NCI-H146 treated with DMSO at 0.1 percent for 48 hours (cell line): ENCODE measurements at regions not wholly inside any gene's neighbourhood (a gene's known extent, or its start where the extent isn't known, plus 50 kb on each side); places are given as distances from the start of the nearest gene placed in this dataset.
"Not testable (repeated sequence)": the region's sequence is repeated elsewhere in the genome, so short reads cannot be mapped to it uniquely, and the experiment has no call there.

Experiments used
- DNase-seq: peaks from one replicate; lab custom pipeline; 2025; ENCODE audit not compliant: unreplicated experiment; lab: John Stamatoyannopoulos, UW

DNA sequence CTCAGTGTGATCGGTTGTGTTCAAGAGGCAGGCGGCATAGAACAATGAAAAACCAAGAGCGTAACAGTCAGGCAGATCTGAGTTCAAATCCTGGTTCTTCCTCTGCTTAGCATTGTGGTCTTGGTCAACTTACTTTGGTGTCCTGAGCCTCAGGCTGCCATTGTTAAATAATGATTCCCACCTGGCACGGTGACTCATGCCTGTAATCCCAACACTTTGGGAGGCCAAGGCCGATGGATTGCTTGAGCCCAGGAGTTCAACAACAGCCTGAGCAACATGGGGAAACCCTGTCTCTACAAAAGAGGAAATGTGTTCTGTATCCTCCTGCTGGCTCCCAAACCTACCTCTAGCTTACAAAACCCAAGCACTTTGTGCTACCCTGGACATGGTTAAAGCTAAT, 129.0 kb upstream of the STX18 start:
- DNase-seq = no peak

DNA sequence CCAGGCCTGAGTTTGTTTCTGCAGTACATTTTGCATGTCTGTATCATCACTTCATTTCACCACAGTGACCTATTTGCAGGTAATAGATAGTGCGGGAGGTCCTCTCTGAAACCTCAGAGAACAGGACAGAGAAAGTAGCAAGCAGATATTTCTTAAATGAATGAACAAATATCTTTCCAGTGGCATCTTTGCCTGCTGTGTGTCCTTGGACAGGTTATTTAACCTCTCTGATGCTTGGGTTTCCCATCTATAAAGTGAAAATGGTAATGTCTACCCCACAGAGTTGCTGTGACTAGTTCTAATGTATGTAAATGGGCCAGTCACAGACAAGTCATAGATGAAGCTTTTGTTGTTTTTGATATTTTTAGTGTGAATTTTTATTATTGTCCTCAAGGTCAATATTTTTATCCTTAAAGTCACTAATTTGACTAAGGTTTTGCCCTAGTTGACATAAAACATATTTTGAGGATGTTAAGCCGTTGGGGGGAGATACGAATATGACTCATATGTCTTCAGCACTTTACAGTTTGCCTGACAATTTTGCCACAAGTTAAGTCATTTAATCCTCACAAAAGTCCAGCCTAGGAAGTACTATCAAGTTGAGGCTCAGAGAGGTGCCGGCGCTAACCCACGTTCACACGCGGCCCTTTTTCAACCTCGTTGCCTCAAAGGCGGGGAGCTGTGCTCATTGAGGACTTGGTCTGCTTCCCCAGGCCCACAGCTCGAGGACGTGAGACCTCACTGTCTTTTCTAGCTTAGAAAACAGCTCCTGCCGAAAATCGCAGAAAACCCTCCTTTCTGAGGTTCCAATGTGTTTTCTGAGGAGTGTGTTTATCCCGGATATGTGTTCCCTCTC, 126.7 kb upstream of the STX18 start:
- DNase-seq = no peak

DNA sequence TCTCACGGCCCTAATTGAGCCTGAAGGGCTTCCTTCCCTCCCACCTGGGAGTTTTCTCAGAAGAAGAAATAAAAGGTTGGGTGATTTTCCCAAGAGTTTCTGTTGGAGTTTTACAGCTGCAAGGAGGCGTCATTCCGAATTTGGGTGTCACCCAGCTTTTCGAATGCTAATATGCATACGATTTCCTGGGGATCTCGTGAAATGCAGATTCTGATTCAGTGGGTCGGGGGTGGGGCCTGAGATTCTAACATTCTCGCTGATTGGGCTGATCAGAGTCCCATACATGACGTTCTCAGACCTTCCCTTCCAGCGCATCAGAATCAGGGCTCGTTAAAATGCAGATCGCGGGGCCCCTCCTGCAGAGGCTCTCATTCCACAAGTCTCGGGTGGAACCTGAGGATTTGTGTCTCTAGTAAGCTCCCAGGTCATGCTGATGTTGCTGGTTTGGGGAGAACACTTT, 125.8 kb upstream of the STX18 start:
- DNase-seq = no peak

DNA sequence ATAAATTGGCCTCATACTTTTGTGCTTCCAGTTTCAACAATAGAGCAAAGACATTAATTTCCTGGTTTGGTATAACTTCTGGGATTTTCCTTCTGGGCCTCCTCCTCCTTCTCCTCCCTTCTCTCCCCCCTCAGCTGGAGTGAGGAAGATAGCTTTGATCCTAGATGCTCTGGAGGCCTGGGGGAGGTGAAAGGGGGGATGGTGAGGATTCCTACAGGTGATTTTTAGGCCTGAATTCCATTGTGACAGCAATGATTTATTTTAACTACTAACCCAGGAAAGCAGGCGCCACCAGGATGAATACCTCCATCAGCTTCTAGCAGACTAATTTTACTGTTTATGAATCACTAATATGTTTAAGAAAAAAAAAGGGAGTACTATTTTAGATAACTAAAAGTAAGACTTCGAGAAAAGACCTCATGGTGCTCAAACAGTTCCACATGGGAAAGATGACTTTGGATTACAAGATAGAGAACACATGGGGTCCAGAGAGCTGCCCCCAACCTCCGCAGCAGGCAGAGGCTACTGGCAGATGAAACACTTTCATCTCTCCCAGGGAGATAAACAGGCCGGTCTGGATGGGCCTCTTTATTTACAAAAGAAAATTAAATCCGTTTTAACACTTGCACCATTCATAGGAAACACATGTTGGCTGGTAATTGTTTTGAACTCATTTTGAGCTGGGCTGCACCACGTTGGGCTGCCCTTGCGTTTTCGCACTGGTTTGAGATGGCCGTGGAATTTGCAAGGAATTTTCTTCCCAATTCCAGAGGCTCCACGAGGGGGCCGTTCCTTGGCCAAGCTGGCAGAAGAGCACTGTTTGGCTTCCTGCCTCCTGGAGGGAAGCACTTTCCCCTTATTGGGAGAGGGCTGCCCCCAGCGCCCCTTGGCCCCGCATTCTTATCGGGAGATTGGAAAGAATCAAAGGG, 125.1 kb upstream of the STX18 start:
- no peak for DNase-seq

DNA sequence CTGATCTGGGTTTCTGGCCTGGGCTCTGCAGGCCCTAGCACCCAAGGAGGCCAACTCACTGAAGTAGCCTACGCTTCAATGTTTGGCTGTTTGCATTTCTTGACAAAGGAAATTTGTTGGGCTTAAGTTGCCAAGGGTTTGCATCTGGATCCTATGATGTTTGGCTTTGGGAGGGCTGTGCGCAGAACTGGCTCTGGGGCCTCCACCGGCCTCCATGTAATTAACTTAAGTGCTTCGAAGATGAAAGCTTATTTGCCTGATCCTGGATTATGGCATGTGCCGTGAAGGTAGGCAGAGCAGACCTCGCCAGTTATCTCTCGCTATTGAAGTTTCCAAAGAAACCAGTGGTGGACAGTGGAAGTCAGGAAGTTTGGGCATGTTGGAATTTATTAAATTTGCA, 124.3 kb upstream of the STX18 start:
- no peak for DNase-seq

DNA sequence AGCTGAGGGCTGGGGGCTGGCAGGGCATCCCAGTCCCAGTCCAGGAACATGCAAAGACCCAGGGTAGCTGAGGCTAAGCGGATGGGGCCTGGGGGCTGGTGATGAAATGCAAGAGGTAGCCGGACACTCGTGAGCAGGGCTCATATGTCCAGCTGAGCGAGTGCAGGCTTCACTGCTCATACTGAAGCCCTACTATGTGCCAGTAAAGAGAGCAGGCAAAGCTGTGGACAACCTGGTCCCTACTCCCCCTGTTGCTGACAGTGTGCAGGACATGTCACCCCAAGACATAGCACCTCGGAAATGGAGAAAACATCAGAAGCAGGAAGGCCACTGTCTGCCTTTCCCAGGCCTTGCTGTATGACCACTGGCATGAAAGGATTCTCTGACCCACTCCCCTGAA, 122.4 kb upstream of the STX18 start:
- no peak for DNase-seq

DNA sequence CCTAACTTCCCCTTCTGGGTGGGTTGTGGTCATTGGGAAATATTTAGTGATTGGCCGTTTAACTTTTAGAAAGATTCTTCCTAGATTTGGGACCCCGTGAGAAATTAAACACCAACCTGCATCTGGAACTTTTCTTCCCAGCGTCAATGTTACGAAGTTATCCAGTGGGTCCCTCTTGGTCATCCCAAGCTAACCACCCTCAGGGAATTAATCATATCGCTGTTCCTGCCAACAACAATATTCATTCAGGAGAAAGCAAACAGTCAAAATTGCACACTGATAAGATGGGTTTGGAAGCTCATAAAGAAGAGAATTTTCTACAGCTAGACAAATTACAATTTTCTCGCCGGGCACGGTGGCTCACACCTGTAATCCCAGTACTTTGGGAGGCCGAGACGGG, 121.2 kb upstream of the STX18 start:
- no peak for DNase-seq

DNA sequence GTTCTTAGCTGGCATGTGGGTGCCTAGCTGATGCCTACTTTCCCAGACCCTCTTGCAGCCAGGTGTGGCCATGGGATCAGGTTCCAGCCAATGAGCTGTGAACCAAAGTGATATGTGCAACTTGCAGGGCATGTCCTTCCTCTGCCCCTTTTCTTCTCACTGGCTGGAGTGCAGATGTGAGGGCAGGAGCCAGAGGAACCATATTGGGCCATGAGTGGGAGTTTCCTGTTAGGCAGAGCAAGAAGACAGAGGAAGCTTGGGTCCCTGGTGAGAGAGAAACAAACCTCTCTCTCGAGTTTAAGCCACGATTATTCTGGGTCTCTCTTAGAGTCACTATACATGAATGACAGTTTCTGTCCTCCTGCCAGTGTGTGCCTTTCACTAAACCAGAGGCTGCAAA, 120.4 kb upstream of the STX18 start:
- DNase-seq = no peak

DNA sequence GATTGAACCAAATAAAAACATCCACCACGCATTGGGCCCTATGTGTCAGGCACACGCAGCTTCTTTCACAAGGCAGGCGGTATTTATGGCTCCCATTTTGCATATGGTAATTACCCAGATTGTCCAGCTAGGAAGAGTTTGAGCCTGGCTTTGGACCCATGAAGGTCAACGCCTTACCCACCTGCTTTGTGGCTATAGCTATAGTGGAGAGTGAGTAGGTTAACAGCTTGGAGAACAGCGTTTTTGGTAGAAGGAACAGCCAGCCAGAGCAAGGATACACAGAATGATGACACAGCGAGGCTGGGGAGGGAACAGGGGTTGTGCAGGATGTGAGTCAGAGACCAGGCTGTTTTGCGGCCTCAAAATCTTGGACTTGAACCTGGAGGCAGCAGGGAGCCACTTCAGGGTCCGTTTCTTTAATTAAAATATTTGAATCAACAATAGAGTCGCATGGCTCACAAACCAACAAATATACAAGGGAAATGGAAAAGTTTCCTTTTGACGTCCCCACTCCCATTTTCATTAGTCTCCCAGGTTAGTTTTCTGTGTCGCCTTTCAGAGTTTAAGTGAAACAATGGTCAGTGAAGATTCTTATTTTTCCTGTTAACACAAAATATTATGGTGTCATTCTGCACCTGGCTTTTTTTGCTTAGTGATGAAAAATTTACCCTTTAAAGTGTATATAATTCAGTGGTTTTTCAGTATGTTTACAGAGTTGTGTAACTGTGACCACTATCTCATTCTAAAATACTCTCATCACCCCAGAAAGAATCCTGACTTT, 118.2 kb upstream of the STX18 start:
- no peak for DNase-seq

DNA sequence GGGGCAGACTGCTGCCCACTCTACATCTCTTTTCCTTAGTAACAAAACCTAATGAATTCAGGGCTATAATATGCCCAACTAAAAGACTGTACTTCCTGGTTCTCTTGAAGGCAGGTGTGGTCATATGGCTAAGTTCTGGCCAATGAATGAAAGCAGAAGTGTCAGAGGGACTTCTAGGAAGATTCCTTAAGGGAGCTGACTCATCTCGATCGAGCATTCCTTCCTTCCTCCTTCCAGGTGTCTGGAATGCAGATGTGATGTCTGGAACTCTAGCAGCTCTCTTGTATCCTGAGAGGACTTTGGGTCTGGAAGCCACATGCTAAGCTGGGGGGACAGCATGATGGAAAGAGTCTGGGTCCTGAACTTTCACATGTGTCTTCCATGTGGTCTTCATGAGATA, 116.2 kb upstream of the STX18 start:
- DNase-seq = no peak

DNA sequence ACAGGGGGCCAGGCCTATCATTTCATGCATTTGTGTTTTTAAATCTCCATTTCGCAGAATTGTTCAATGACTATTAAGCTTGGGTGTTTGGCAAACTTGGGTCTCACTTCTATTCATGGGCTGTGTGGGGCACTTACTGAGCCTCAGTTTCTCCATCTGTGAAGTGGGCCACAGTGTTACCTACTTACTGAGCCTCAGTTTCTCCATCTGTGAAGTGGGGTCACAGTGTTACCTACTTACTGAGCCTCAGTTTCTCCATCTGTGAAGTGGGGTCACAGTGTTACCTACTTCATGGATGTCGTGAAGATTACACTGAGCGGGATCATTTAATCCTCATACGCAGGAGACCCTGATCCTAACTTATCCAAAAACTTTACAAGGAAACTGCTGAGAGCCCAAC, 115.1 kb upstream of the STX18 start:
- DNase-seq = no peak

DNA sequence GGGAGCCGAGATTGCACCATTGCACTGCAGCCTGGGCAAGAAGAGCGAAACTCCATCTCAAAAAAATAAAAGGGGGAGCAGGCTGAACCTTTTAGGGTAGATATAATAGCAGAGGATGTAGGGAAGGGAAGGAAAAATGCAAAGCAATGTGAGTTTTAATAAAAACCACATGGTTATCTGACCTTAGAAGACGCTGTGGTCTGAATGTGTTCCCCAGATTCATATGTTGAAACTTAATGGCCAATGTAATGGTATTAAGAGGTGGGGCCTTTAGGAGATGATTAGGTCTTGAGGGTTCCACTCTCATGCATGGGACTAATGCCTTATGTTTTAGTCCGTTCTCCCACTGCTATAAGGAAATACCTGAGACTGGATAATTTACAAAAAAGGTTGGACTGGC, 114.1 kb upstream of the STX18 start:
- DNase-seq = no peak

DNA sequence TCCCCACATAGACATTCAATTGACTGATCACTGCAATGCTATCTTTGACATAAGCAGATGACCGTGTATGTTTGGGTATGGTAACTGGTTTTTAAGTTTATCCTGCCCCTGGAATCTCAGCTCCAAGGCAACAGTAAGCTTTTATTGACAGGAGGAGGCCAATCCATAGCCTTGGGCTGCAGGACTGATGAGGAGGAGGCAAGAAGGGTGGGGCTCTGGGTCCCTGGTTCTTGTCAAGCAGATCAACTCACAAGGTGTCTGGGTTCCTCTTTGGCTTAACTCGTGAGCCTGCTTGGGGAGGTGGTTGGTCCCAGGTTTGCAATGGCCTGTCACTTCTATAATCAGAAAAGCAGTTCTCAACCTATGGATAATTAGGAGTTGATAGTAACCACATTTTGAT, 113.2 kb upstream of the STX18 start:
- no peak for DNase-seq

DNA sequence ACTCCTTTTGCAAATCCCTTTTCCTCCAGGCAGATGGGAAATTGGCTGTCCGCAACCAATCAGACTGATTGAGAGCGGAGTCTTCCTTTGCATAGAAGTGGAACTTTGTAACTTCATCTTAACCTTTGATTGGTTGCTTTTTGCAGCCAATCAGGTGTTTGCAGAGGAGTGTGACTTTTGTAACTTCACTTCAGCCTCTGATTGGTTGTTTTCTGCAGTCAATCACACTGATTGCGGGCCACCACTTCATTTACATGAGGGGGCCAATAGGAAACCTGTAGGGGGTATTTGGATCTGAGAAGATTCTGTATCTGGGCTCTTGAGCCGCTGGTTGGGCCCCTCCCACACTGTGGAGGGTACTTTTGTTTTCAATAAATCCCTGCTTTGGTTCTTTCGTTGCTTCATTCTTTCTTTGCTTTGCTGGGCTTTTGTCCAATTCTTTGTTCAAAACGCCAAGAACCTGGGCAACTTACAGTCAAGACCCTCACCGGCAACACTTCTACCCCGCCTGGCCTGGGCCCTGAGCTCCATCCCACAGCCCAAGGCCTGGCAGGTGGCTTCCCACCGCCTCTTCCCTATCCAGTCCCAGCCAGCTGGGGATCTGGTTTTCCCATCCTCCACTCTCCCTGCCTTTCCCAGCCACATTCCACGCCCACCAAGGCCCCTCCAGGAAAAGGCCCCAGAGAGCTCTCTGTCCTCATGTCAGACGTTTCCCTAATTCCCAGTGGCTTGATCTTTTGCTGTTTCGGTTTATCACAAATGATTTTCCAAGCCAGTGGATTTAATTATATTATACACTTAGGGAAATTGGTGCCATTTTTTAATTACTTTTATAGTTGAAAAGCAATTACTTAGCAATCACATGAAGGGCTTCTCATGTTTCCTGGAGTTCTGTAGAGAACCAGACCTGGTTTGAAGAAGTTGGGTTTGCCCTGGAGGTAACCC, 110.2 kb upstream of the STX18 start:
- no peak for DNase-seq

DNA sequence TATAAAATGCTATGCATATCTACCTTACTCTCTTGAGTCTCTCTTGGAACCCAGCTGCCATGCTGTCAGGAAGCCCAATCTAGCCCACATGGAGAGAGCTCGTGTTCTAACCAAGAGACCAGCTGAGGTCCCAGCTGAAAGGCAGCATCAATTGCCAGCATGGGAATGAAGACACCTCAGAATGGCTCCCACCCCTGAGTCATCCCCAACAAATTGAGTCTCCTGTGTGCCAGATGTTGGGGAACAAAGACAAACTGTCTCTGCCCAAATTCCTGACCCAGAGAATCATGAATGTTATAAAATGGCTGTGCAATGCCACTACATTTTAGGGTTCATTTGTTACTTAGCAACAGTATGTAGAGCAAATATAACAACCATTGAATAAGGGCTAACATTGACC, 105.2 kb upstream of the STX18 start:
- DNase-seq = no peak

DNA sequence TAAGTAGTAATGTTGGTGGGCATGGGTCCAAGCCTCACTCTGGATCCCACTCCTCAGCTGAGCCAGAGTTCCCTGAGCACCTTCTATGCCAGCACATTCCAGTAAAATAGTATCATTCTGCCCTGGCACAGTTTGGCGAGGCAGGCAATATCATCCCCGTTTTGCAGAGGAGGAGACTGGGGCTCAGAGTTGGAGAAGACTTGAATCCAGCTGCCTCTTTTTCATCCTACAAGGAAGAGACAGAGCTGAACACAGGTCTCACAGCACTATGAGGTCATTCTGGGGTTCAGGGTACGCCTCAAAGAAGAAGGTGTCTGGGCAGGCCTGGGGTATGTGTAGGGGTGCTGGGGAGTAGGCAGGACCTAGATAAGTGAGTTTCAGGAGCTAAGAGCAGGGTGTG, 103.9 kb upstream of the STX18 start:
- DNase-seq = no peak

DNA sequence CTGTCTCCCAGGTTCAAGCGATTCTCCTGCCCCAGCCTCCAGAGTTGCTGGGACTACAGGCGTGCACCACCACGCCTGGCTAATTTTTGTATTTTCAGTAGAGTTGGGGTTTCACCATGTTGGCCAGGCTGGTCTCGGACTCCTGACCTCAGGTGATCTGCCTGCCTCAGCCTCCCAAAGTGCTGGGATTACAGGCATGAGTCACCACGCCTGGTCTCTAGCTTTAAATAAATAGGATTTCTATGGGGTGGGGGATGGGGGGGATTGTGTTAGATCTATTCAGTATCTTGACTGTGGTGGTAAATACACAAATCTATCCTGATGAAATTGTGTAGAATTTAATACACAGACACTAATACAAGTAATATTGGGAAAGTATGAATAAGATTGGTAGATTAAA, 102.4 kb upstream of the STX18 start:
- not testable (repeated sequence) for DNase-seq

DNA sequence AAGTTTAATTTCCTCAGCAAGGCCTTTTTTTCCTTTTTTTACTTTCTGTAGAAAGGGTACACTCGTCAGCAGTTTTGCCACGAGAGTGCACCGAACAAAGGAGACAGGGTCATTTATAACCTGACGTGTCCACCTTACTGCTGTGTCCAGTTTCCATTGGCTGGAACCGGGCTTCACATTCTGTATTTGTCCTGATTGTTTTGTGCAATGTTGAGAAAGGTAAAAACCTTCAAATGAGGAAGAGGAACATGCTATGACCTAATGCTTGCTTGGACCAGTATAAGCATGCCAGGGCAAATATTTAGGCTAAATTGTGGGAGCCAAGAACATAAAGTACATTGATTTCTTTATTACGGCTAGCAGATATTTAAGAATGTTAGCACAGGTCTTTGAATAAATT, 101.9 kb upstream of the STX18 start:
- not testable (repeated sequence) for DNase-seq

DNA sequence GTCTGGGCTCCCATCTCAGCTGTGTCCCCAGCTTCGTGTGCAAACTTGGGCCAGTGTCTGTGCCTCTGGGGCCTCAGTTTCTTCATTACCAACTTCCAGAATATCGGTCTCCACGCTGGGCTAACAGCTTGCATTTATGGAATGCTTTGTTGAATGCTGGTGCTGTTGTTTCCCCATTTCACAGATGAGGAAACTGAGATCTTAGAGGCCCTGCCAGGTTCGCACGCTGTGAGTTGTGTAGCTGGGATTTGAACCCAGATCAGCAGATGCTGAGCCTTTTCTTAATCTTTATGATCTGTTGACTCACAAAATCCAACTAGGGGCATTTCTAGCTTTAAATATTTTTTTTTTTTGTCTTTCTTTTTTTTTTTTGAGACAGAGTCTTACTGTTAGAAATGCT, 101.5 kb upstream of the STX18 start:
- DNase-seq = no peak

DNA sequence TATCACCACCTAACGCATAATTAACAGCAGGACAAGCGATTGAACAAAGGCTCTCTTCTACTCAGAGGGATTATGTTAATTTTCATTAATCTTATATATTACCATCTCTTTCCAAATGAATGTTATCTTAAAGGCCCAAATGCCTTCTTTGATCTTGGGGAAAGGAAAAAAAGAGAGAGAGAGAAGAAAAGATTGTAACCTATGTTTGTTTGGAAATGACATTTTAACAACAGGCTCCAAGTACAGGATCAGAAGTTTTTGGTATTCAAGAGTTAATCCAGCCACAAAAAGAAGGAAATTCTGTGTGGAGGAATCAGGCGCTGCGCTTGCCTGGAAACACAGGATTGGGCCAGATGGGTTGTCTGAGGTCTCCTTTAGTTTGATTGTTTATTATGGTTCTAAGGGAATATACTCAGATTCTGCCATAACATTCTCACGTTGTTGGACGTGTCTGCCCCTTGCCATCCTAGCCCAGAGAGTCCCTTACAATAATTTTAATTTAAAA, 100.7 kb upstream of the STX18 start:
- DNase-seq = no peak
